Epithelial cell of prostate (primary cell): ENCODE measurements at regions not wholly inside any gene's neighbourhood (a gene's known extent, or its start where the extent isn't known, plus 50 kb on each side); places are given as distances from the start of the nearest gene placed in this dataset.

Experiments used
- DNase-seq: peaks from one replicate; pipeline ENCODE4 v3.0.0-alpha.2; 2011; ENCODE audit warnings: low read depth, low spot score
- H3K27ac ChIP-seq: fragments of 450-650 bp; 2 replicates; pipeline ENCODE4 v1.5.1; 2017; ENCODE audit warnings: mild to moderate bottlenecking

GRCh38 chr11:97943493-97943892, 1077.3 kb upstream of the CNTN5 start:
- DNase-seq = no peak
- no peak overlapping the region for H3K27ac ChIP-seq

DNA sequence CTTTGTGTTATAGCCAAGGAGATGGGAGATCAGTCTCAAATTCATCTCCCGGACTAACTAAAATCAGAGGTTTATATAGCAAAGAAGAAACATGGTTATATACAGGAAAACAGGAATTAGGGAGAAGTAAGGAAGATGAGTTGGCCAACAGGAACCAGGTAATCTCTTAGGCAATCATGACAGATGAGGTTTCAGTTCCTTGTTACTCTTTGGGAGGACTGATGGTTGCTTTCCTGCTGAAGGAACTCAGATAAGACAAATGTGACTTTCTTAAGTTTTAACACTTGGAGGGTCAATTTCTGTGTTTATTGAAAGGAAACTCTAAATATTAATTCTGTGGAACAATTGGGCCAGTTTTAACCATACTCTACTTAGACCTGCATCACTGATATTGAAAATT, 1072.0 kb upstream of the CNTN5 start:
- H3K27ac ChIP-seq = no peak overlapping the region

GRCh38 chr11:97955595-97955994, 1065.2 kb upstream of the CNTN5 start:
- H3K27ac ChIP-seq = no peak overlapping the region
- DNase-seq = no peak

More for the DNA sequence above, 1072.0 kb upstream of the CNTN5 start:
- no peak for DNase-seq

GRCh38 chr11:97956904-97957303, 1063.8 kb upstream of the CNTN5 start:
- no peak overlapping the region for H3K27ac ChIP-seq
- no peak for DNase-seq

DNA sequence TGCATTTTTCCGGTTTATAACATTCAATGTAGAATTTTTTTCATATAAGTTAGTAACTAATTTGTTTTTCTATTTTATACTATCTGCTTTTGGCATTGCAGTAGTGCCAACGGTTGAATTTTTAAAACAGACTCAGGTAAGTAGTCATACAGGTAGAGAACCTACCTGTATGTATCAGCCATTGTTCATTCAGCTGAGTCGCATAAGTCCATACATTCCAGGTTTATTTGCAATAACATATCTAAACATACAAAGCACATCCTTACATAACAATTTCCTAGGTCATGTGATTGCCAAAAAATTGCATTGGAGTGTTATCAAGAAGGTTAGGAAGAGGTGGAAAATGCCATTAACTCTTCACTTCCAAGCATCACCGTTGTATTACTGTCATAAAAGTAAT, 1059.3 kb upstream of the CNTN5 start:
- H3K27ac ChIP-seq = no peak overlapping the region
- peak; percentile 6 for DNase-seq

DNA sequence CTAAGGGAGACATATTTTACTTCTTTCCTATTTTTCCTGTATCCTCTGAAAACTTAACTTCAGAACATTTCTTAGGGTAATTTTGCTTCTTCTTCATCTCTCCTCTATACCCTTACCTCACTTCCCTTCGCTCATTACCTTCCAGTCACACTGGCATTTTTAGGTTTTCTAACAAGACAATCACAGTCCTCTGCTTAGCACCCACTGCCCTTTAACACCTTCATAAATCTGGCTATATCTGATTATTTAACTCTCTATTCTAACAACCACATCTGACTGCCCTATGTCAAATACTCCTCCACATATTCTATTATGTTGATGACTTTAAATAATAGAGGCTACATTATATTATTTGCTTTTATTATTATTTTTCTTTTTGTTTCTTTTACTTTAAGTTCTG, 1058.0 kb upstream of the CNTN5 start:
- no peak for DNase-seq

DNA sequence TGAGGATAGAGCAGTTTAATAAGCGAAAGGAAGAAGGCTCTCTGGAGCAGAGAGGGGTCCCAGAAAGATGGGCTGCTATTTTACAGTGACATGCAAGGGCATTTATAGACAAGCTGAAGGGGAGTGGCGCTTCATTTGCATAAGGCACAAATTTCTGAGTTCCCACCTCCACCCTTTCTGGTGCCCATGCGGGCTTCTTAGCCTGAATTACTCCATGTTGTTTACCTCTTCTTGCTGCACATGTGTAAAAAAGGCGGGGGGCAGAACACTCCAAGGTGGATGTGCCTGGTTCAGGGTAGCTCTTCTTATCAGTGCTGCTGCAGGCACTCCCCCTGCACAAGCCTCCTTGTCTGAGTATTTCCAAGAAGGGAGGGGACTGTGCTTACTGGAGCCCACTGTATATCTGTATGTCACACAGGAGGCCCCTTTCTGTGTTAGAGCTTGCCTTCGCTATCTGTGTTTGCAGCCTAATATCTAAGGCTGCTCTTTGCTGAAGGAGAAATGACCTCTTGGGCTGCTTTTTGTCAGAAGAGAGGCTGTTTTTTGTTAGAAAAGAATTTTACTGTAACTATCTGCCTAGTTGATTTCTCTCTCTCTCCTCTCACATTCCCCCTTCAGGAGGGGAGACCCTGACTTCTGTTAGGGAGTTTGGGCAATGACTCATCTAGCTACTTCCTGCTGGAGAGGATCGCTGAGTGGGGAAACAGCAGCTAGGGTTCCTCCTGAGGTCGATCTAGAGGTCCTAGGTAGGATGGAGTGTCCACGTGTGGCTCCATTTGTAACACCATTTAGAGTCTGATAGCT, 1057.0 kb upstream of the CNTN5 start:
- DNase-seq = no peak
- no peak overlapping the region for H3K27ac ChIP-seq

More for the DNA sequence above, 1058.0 kb upstream of the CNTN5 start:
- H3K27ac ChIP-seq = no peak overlapping the region

DNA sequence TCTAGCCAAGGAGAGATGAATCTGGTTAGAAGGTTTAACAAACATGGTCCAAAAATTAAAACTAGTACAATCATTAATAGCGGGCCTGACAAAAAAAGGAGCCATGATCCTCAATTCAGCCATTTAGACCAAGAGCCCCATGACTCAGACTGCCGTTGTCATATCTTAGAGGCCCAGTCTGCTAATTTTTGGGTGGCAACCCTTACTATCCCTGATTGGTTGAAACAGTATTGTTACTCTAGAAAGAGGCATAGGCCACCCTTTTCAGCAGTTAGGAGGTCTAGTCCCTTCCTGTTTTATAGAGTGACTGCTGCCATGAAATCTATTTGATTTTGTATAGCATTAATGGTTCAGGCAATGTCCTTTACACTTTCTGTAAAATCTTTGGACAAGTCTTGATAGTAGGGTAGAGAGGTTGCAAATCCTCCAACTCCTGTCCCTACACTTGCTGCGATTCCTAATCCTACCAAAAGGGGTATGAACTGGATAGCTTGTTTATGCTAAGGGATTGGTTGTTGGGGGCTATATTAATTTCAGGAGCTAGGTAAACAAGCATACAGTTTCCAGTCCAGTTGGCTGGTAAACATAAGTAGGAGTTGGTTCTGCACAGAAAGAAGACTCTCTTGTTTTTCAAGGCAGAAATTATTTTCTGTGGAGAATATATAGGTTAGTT, 1056.3 kb upstream of the CNTN5 start:
- no peak overlapping the region for H3K27ac ChIP-seq
- no peak for DNase-seq

GRCh38 chr11:97965849-97966646, 1054.7 kb upstream of the CNTN5 start:
- DNase-seq = peak; percentile 24
- peak overlapping the region; percentile 78 for H3K27ac ChIP-seq

DNA sequence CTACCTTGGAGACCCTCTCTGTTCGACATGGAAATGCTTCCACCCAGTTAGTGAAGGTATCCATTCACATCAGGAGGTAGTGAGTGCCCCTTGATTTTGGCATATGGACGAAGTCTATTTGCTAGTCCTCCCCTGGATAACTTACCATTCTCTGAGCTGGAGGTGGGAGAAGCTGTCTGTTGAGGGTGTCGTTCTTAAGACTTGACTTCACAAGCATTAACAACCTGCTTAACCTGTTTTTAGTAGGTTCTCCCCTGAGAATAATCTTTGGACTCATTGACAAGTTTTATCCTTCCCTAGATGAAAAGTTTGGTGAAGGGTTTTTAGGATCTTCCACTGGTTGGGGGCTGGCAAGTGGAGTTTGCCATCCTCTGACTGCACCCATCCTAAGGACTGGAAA, 1053.8 kb upstream of the CNTN5 start:
- H3K27ac ChIP-seq = peak overlapping the region; percentile 78
- no peak for DNase-seq

DNA sequence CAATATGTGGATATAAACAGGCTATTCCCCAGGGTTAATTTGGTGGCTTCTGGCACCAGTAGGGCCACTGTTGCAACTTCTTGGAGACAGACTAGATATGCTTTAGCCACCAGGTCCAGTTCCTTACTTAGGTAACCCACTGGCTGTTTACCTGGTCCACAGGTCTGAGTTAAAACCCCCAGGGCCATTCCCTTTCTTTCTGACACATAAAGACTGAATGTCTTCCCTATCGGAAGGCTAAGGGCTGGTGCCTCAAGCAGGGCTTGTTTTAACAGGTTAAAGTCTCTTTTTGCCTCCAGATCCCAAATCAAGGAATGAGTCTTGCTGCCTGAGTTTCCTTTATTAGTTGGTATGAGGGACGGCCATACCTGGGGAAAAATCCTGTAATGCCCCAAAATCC, 1052.7 kb upstream of the CNTN5 start:
- H3K27ac ChIP-seq = no peak overlapping the region
- DNase-seq = no peak

DNA sequence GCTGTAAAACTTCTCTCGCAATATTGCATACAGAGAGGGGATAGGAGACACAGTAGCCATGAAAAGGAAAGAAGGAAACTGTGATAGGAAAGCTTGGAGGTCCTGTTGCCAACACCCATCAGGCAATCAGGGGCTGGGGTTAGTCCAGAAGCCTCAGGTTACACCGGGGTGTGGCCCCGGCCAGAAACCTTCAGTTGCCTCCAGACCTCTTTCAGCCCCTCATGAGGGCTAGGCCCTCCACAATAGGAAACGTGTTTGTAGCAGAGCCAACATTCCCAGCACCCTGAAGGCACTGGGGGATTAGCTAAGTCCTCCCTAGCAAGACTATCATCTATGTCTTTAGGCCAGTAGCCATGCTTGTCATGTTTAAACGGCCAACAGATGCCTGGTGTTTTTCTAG, 1048.0 kb upstream of the CNTN5 start:
- no peak for DNase-seq
- H3K27ac ChIP-seq = no peak overlapping the region

- DNase-seq = no peak
- no peak overlapping the region for H3K27ac ChIP-seq
Measured at GRCh38 chr11:97973352-97973857, 1047.3 kb upstream of the CNTN5 start.

GRCh38 chr11:97974798-97975498, 1045.8 kb upstream of the CNTN5 start:
- no peak overlapping the region for H3K27ac ChIP-seq

DNA sequence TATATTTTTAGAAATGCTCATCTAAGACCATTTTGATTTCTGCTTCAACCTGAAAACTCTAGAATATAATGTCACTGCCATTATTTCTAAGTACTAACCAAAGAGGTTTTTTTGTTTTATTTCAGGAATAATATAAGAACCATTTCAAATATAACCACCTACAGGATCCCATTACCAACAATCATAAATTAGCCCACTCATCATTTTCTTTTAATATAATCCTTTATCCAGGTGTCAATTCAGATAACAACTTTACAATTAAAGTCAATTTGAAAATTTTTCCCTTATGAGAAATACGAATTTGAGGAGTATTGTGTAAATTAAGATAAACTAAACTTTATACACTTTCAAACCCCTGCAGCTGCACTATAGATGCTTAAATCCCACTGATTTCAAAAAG, 1043.0 kb upstream of the CNTN5 start:
- no peak overlapping the region for H3K27ac ChIP-seq
- DNase-seq = no peak

More at GRCh38 chr11:97974798-97975498, 1045.8 kb upstream of the CNTN5 start:
- no peak for DNase-seq

DNA sequence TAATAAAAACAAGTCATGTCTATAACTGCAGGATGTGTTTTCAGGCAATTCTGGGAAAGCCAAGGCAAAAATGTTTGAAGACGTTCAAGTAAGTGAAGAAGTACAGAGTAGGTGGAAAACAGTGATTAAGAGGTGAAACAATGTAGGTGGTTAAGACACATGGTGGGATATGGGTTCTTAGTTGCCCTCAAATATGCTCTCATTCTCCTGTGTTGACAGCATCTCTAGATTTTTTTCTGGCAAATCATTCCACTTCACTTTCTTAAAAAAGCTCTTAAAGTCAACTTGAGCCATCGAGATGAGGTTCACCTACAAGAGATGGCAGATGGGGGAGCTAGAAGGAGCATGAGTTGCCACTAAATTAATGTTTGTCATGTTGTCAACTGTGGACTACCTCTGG, 1041.0 kb upstream of the CNTN5 start:
- no peak for DNase-seq

GRCh38 chr11:97982512-97982911, 1038.2 kb upstream of the CNTN5 start:
- DNase-seq = no peak

More for the DNA sequence above, 1041.0 kb upstream of the CNTN5 start:
- no peak overlapping the region for H3K27ac ChIP-seq

GRCh38 chr11:97989121-97989520, 1031.6 kb upstream of the CNTN5 start:
- DNase-seq = no peak
- no peak overlapping the region for H3K27ac ChIP-seq

More at GRCh38 chr11:97982512-97982911, 1038.2 kb upstream of the CNTN5 start:
- H3K27ac ChIP-seq = no peak overlapping the region

DNA sequence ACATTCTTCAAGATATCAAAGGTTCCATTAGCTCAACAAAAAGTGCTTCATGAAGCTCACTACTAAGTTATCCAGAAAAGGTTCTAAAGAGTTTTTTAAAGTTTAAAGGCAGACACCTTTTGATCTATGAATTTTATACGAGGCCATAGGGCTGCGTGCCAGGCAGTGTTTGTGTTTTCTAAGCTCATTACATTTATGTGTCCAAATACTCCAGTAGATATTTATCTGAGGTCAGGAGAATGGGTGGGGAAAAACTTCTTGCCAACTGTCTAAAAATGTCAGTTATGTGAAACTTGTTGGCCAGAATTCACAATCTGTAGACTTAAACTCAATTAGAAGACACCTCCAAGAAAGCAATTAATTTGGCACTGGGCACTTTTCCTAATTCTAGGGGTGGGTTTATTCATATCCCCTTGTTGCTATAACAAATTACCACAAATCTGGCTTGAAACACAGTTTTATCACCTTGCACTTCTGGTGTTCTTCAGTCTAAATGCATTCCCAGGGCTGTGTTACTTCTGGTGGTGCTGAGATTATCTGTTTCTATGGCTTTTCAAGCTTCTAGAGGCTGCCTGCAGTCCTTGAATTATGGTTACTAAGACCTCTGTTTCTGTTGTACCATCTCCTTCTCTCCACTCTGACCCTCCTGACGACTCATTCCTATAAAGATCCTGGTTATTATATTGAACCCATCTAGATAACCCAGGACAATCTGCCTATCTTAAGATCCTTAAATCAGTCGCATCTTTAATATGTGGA, 1030.4 kb upstream of the CNTN5 start:
- DNase-seq = no peak
- H3K27ac ChIP-seq = no peak overlapping the region
